22Rv1 (cell line): ENCODE measurements at regions not wholly inside any gene's neighbourhood (a gene's known extent, or its start where the extent isn't known, plus 50 kb on each side); places are given as distances from the start of the nearest gene placed in this dataset.

ENCODE experiments used
- ZFX ChIP-seq: fragments of 450-650 bp; IDR thresholded peaks from 2 replicates; pipeline ENCODE4 v1.6.1; 2017; ENCODE audit warnings: antibody characterized with exemption, borderline replicate concordance
- TF ChIP-seq, protein P1 (sequence below): fragments of 450-650 bp; IDR thresholded peaks from 2 replicates; pipeline ENCODE4 v1.5.1; 2017; ENCODE audit warnings: mild to moderate bottlenecking

GRCh38 chr3:26967501-26967900 is 344.9 kb downstream of the LRRC3B start:
- TF ChIP-seq, protein P1, sequence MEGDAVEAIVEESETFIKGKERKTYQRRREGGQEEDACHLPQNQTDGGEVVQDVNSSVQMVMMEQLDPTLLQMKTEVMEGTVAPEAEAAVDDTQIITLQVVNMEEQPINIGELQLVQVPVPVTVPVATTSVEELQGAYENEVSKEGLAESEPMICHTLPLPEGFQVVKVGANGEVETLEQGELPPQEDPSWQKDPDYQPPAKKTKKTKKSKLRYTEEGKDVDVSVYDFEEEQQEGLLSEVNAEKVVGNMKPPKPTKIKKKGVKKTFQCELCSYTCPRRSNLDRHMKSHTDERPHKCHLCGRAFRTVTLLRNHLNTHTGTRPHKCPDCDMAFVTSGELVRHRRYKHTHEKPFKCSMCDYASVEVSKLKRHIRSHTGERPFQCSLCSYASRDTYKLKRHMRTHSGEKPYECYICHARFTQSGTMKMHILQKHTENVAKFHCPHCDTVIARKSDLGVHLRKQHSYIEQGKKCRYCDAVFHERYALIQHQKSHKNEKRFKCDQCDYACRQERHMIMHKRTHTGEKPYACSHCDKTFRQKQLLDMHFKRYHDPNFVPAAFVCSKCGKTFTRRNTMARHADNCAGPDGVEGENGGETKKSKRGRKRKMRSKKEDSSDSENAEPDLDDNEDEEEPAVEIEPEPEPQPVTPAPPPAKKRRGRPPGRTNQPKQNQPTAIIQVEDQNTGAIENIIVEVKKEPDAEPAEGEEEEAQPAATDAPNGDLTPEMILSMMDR = no peak
- TF ChIP-seq ZFX = no peak
